HCEC 1CT (cell line): ENCODE measurements at regions not wholly inside any gene's neighbourhood (a gene's known extent, or its start where the extent isn't known, plus 50 kb on each side); places are given as distances from the start of the nearest gene placed in this dataset.
"Not testable (repeated sequence)": the region's sequence is repeated elsewhere in the genome, so short reads cannot be mapped to it uniquely, and the experiment has no call there.

Source experiments
- DNase-seq: peaks from one replicate; pipeline ENCODE4 v3.0.0-alpha.2; 2017

- DNase-seq: peak; percentile 62
These were observed 55.1 kb downstream of the RBMXL2 start for GRCh38 chr11:7143908-7144307.

- DNase-seq: not testable (repeated sequence)
These were observed 61.3 kb downstream of the RBMXL2 start for GRCh38 chr11:7150104-7150503.

- peak; percentile 75 for DNase-seq
These were observed 66.1 kb downstream of the RBMXL2 start for GRCh38 chr11:7154881-7155361.

GRCh38 chr11:7160814-7161489 lies 72.2 kb downstream of the RBMXL2 start:
- DNase-seq: peak; percentile 54

- DNase-seq: no peak
These were observed 77.1 kb downstream of the RBMXL2 start for GRCh38 chr11:7165911-7166310.

GRCh38 chr11:7167976-7168740 lies 79.4 kb downstream of the RBMXL2 start:
- no peak for DNase-seq

GRCh38 chr11:7168741-7168990 lies 79.9 kb downstream of the RBMXL2 start:
- DNase-seq: no peak

GRCh38 chr11:7170431-7170830 lies 81.3 kb upstream of the SYT9 start:
- DNase-seq: peak; percentile 45

GRCh38 chr11:7175007-7175406 lies 76.7 kb upstream of the SYT9 start:
- DNase-seq: no peak

- DNase-seq: peak; percentile 85
These were observed 65.5 kb upstream of the SYT9 start for GRCh38 chr11:7186190-7186589.

- DNase-seq: no peak
These were observed 65.0 kb upstream of the SYT9 start for GRCh38 chr11:7186676-7187075.

- DNase-seq: not testable (repeated sequence)
These were observed 58.9 kb upstream of the SYT9 start for GRCh38 chr11:7192785-7193184.

GRCh38 chr11:7196396-7197146 lies 55.1 kb upstream of the SYT9 start:
- DNase-seq: no peak

GRCh38 chr11:7197469-7197868 lies 54.2 kb upstream of the SYT9 start:
- no peak for DNase-seq
